ENCODE measurements at regions not wholly inside any gene's neighbourhood (a gene's known extent, or its start where the extent isn't known, plus 50 kb on each side); places are given as distances from the start of the nearest gene placed in this dataset.

GRCh38 chr1:55844322-55844721 is 629.2 kb upstream of the USP24 start:
- DNase-seq, result no peak

DNA sequence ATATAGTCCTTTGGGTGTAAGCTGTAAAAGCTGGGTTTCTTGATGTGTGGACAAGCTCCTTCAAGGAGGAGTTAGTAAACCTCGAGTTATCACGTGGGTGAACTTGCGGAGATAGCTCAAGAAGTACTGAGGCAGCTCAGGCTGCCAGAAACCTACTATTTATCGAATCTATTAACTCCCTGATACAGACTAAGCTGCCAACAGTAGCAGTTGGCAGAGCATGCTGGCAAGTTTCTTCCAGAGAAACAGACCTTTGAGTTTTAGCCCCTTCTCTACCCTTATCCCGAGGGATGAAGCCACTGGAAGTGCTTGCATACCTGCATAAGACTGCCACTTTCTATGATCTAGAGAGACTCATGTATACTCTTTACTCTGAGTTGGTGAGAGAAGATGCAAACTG is 624.5 kb upstream of the USP24 start:
- no peak for DNase-seq

DNA sequence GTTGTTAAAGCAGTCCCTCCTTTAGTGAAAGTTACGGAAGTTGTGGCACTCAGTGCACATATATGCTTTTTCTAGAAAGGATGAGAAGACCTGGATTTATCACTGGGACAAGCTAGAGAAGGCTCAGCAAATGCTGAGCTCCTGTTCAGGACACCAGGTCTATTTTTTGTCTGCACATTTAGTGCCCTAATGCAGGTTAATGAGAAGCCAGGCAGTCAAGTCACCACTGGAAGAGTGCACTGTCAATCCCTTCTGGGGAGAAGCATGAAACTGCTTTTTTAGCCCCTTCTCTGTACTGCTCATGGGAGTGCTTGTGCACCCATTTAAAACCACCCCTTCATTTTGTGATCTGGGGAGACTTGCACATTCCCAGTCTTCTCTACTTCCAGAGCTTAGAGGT is 624.1 kb upstream of the USP24 start:
- DNase-seq, result no peak

GRCh38 chr1:55836086-55836485 is 620.9 kb upstream of the USP24 start:
- DNase-seq, result no peak

DNA sequence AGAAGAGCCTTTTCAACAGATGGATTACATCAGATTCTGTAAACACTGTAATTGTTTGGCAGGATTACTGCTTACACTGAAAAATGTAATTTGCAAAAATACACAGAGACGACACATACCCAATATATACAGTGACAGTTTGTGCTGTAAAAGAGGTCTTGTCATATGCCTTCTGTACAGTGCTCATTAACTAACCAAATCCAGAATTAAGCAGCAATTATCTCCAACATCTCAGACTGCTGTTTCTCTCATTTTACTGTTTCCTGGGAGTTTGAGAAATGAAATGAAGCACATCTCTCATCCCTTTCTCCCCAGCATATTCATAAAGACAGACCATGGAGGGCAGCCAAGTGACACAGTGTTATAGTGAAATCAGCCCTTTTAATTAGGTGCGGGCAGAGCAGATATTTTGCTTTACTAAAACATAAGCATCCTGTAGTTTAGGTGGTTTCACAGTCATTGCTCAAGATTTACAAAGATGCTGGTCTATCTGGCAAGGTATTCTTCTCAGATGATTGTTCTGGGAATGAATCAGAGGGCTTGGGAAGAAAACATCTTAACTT is 618.4 kb upstream of the USP24 start:
- no peak for DNase-seq

DNA sequence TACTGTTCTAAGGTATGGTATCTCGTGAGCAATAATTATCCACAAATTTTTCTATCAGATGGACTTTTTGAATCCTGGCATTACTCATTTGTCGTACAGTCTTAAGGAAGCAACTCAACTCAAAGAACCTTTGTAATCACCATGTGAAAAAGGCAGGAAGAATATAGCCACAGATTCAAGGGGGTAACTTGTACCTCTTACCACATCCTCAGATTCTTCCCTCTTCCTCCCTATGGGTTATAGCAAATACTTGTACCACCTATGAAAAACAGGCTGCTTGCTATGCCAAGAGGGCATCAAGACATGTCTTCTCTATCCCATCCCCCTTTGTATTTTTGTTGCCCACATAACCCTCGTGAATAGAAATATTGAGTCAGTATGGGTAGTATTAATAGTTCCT is 616.6 kb upstream of the USP24 start:
- no peak for DNase-seq

- DNase-seq, result no peak
These were observed 612.9 kb upstream of the USP24 start for GRCh38 chr1:55828044-55828443.

- DNase-seq, result no peak
These were observed 612.2 kb upstream of the USP24 start for GRCh38 chr1:55827350-55827749.

- DNase-seq, result no peak
These were observed 611.4 kb upstream of the USP24 start for GRCh38 chr1:55826381-55827080.

GRCh38 chr1:55825461-55825860 is 610.3 kb upstream of the USP24 start:
- DNase-seq, result no peak

DNA sequence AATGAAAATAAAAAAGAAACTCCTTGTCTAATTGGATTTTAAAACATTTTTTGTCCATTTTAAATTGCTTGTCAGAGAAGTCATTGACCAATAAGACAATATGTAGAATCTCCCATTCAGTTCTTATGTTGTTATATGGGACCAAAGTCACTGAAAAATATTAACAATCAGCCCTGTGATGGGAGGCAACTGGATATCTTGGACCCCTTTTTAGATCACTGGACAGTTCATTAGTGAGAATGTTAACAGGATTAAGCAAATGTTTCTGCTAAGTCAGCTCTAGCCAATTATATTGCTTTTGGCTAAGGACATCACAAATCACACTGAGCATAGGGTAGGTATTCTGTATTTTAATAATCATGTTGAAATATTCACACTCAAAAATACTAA is 609.1 kb upstream of the USP24 start:
- DNase-seq, result no peak

- DNase-seq, result no peak
These were observed 608.5 kb upstream of the USP24 start for GRCh38 chr1:55823541-55824250.

- no peak for DNase-seq
These were observed 607.7 kb upstream of the USP24 start for GRCh38 chr1:55822891-55823290.

DNA sequence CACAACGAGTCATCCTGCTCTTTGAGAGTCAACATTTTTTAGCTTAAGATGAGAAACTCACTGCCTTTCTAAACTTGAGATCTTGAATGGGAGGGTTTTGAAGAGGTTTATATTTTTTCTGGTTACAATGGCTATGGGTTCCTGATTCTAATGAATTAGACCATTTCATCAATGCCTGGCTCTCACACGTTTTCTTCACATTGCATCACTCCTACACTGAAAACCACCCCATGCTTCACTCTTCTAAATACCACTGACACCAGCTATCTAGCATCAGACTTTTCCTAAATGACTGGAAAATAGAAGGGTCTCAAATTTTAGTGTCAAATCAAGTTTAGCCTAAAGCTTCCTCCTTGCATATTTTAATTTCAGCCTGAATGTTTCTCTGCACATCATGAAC is 606.1 kb upstream of the USP24 start:
- peak; percentile 79 for DNase-seq

- DNase-seq, result peak; percentile 98
These were observed 605.3 kb upstream of the USP24 start for GRCh38 chr1:55820501-55820900.

- no peak for DNase-seq
These were observed 603.8 kb upstream of the USP24 start for GRCh38 chr1:55819011-55819410.

GRCh38 chr1:55816456-55817426 is 601.6 kb upstream of the USP24 start:
- DNase-seq, result peak; percentile 96

DNA sequence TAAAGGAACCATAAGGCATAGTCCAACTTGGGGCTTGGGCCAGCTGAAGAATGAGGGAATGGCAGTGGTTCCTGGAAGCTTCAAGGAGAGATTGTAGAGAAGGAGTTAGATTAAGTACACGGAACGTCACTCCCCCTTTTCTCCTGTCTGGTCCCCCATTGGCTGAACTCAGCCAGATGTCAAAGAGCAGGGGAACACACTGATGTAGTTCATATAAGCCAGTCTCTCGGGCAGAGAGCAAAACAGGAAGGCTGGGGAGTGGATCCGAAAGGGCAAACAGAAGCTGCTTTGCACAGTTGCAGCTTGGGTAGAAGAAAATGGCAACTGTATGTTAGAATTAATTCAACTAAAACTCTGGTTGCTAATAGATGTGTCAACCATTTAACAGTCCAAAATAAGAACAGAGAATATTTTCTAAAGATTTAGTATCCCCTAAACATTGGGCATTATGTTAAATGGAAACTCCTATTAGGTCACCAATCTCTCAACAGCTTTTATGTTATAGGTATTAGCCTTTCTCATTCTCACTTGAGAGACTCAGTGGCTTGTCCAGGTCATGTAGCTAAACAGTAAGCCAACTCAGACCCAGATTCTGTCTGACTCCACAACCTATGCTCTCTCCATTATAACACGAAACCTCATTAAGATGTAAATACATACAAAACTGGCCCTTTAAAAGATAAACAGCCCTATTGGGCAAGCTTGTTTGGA is 600.7 kb upstream of the USP24 start:
- DNase-seq, result no peak

DNA sequence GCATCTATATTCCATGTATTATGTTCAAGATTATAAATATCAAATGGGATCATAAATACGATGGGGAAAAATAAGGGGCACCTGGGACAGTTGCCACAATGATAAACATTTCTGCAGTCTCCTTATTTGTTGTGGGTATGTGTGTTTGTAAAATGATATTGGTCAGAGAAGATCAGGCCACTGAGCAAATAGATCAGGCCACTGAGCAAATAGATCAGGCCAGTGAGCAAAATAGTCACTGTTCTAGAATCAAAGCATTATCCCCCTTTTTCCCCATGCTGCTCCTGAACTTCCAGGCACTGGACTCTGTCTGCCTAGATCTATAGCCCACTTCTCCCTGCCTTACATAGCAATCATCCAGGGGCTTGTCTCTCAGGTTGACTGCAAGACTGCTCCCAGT is 599.8 kb upstream of the USP24 start:
- DNase-seq, result no peak

- DNase-seq, result no peak
These were observed 598.5 kb upstream of the USP24 start for GRCh38 chr1:55813618-55814017.

GRCh38 chr1:55812281-55812680 is 597.1 kb upstream of the USP24 start:
- DNase-seq, result no peak

GRCh38 chr1:55808263-55808662 is 593.1 kb upstream of the USP24 start:
- no peak for DNase-seq

GRCh38 chr1:55803429-55803828 is 588.3 kb upstream of the USP24 start:
- DNase-seq, result no peak
